Erythroblast (primary cell): ENCODE measurements at regions not wholly inside any gene's neighbourhood (a gene's known extent, or its start where the extent isn't known, plus 50 kb on each side); places are given as distances from the start of the nearest gene placed in this dataset.

Experiments
- GATA1 ChIP-seq: IDR thresholded peaks from 2 replicates; pipeline ENCODE4 v1.6.1; 2011; ENCODE audit warnings: low read depth, mild to moderate bottlenecking, control low read depth, low read length, moderate library complexity
- POLR2A ChIP-seq: IDR thresholded peaks from 2 replicates; pipeline ENCODE4 v1.6.1; 2011; ENCODE audit warnings: mild to moderate bottlenecking, low read length

GRCh38 chr14:52121441-52121840 is 52.6 kb upstream of the NID2 start:
- TF ChIP-seq POLR2A, result no peak
- TF ChIP-seq GATA1, result no peak
